UCSD-AML1 (cell line): ENCODE measurements at regions not wholly inside any gene's neighbourhood (a gene's known extent, or its start where the extent isn't known, plus 50 kb on each side); places are given as distances from the start of the nearest gene placed in this dataset.

ENCODE experiments used
- DNase-seq: peaks from one replicate; lab custom pipeline; 2025; ENCODE audit not compliant: unreplicated experiment; lab: John Stamatoyannopoulos, UW

DNA sequence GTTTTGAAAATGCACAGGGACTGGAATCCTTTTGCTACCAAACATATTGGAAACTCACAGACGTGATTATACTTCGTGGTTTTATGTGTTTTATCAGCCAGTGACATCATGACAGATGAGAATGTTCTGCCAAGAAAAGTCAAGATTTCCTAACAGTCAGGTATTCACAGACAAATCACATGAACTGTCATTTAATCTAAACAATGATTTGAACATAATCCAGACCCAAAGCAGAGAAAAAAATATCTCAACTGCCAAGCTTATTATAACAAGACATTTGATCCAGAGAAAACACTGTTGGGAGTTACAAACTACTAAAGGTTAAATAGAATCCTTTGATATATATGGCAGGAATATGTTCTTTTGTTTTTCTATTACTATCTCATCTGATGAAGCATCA is 635.9 kb upstream of the FRG1 start:
- no peak for DNase-seq

DNA sequence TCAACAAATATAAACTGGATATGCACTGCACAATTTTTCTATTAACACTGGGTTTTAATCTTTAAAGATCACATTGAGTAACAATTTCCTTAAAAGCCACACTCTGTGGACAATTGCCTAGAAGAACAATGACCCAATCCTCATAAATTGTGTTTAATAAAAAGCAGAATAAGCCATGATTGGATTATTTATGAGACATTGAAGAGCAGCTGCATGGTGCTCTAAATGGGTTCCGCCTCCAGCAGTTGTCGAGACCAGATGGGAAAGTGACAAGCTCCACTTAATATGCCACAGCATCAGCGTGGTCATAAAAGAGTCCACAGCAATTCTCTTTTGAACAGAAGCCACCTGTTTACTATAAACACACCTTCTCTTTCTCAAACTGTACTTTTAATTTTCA is 635.2 kb upstream of the FRG1 start:
- no peak for DNase-seq

DNA sequence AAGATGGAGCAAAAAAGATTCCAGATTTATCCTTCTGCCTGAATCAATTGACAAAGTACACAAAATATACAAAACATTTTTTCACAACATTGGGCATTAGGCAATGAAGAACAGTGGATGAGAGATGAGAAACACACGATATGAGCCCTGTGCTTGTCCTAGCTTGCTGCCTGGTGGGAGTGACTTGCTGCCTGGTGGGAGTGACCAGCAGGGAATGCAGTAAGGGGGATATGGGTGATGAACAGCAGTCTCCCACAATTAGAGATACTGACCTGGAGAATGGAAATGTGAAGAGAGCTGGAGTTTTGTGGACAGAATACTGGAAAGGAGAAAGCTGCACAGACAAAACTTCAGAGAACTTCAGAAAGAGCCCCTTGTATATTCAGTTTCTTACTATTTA is 629.4 kb upstream of the FRG1 start:
- no peak for DNase-seq

DNA sequence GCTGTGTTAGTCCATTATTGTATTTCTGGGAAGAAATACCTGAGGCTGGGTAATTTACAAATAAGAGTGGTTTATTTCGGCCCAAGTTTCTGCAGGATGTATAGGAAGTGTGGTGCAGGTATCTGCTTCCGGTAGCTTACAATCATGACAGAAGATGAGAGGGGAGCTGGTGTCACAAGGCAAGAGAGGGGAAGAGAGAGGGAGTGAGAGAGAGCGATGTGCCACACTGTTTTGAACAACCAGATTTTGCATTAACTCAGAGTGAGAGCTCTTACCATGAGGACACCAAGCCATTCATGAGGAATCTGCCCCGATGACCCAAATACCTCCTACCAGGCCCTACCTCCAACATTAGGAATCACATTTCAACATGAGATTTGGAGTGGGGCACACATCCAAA is 627.6 kb upstream of the FRG1 start:
- DNase-seq: no peak

DNA sequence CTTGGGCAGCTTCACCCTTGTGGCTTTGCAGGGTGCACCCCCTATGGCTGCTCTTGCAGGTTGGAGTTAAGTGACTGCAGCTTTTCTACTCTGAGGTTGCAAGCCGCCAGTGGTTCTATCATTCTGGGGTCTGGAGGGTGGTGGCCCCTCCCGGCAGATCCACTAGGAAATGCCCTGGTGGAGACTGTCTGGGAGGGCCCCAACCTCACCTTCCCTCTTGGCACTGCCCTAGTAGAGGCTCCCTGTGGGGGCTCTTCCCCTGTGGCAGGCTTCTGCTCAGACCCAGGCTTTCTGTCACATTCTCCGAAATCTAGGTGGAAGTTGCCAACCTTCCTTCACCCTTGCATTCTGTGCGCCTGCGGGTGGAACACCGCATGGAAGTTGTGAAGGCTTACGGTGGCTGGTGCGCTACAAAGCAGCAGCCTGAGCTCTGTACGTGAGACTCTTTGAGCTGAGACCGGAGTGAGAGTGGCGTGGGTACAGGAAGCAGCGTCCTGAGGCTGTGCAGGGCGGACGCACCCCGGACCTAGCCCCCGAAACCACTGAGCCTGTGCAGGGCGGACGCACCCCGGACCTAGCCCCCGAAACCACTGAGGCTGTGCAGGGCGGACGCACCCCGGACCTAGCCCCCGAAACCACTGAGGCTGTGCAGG is 626.7 kb upstream of the FRG1 start:
- DNase-seq: no peak

DNA sequence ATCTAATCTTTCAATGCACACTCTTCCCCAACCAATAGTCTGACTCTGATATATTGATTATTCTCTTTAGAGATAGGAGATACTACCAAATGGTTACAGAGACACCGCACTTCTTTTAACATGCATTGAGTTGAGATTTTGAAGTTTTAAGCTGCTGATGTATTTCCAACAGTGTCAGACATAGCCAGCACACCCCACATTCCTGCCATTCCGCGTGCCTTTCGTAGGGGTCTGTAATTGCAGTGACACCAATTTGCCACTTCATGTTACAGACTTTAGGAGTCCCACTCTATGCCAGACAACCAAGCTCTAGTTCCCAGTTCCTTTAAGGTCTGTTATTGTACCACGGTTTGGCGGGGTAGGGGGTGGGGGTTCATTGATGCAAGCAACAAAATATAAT is 618.2 kb upstream of the FRG1 start:
- no peak for DNase-seq

DNA sequence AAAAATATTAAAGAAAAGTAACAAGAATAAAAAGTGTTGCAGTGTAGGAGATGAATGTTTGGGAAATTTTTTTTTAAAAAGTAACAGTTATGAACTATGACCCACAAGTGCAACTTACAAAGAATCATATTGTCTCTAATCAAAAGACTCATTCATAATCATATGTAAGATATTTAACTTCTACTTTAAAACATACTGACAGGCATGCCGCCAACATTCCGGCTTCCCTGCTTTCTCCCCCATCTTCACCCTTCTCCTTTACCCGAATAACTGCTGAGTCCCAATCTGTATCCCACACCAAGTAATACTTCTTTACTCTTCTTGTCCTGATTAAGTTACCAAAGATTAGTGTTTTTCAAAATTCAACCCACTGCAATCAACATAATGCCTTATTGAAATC is 598.8 kb upstream of the FRG1 start:
- DNase-seq: no peak

DNA sequence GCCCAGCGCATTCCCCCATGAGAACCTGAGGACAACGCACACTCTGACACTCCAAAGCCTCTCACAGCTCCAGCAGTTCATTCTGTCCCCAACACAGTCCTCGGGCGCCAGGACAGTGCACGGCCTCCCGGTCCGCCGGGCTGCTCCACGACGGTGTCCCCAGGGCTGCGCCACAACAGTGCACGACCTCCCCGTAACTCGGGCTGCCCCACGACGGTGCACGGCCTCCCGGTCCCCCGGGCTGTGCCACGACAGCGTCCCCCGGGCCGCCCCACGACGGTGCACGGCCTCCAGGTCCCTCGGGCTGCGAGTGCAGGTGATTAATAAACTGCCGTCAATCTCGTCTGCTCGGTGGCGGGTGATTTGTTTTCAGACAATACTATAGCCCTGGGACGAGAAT is 585.1 kb upstream of the FRG1 start:
- no peak for DNase-seq

DNA sequence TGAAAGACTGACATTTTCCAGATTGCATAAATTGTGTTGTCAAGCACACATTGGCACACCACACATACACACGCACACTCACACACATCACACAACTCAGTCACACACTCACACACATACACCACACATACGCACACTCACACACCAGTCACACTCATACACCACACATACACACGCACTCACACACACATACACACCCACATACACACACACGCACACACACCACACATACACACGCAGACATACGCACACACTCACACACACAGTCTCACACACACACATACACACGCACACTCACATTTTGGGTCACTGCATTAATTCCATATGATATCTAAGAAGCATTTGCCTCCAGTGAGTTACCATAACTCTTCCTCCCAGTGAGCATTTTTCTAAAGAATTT is 578.3 kb upstream of the FRG1 start:
- DNase-seq: no peak

DNA sequence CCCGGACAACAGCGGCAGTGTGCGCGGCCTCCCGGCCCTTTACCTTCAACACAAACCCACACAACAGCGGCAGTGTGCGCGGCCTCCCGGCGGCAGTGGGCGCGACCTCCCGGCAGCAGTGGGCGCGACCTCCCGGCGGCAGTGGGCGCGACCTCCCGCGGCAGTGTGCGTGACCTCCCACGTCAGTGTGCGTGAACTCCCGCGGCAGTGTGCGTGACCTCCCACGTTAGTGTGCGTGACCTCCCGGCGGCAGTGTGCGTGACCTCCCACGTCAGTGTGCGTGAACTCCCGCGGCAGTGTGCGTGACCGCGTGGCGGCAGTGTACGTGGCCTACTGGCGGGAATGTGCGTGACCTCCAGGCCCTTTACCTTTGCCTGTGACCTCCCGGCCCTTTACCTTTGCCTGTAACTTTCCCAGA is 576.6 kb upstream of the FRG1 start:
- no peak for DNase-seq

DNA sequence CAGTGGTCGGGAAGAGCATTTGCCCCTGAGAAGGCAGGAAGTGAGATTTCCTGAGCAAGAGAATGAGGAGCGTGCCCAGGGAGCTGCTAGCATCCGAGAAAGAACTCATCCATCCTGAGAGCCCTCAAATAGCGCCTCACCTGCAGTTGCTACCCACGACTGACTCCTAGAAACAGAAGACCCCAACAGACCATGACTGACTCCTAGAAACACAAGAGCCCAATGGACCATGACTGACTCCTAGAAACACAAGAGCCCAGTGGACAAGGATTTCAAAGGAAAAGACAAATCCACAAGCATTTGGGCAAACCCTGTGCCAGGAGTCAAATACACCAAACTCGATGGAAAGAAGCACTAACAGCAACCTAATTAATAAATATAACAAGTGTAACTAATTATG is 575.2 kb upstream of the FRG1 start:
- DNase-seq: no peak

DNA sequence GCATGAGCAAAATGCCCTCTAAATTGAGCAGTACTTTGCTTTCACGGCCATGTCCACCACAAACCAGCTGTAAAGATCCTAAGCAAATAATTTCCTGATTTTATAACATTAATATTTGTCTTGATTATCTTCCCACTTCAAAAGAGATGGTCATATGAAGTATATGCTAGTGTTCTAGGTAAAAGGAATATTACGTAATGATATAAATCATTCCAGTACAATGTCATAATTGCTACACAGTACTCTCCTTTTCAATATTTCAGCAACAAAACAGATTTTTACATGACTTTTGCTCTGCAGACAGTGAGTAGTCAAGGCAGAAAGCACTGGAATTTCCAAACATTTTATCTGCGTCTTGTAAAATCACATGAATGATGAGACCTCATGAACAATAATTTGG is 572.8 kb upstream of the FRG1 start:
- DNase-seq: no peak

DNA sequence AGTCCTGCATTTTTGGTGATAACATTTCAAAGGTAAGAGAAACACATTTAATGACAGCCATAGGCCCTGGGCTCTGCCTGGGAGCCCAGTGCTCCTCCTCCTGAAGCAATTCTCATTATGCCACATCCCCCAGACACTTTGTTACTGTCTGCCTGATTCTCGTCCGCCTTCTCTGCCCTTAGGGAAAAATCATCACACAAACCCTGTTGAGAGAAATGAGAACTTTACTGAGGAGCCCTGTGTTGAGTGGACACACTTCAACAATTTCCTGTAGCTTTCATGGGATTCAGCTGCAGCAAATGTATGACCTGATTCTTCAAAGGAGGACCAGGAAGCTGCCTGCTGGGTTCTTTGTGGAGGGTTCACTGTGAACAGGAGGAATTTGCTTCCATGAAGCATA is 566.5 kb upstream of the FRG1 start:
- DNase-seq: no peak

DNA sequence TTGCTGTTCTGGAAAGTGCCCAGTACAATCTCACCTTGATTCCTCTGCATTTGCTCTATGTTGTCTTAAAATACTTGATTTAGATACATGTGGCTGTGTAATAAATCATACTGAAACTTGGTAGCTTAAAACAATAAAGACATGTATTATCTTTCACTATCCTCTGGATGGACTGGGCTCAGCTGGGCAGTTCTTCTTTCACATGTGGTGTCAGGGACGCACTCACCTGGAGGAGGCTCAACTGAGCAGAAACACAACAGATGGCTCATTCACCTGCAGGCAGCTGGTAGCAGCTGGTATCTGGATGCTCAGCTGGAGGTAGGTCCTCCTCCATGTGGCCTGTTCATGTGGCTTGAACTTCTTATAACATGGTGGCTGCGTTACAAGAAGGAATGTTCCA is 563.8 kb upstream of the FRG1 start:
- DNase-seq: no peak

DNA sequence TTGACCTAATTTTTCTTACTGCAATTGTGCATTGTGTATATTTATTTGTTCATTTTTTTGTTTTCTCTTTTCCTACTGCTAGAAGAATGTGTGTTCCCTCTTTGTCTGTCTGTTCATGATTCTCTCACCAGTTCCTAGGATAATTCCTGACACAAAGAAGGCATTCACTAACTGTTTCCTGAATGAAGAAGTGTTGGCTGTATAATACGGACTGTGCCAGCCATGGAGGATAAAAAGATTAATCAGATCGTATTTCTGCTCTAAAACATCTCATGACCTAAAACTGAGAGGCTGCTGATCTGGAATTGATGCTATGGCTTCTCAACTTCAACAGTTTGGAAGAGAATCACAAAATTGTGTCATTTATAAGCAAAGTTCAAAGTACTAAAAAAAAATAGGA is 563.1 kb upstream of the FRG1 start:
- no peak for DNase-seq

DNA sequence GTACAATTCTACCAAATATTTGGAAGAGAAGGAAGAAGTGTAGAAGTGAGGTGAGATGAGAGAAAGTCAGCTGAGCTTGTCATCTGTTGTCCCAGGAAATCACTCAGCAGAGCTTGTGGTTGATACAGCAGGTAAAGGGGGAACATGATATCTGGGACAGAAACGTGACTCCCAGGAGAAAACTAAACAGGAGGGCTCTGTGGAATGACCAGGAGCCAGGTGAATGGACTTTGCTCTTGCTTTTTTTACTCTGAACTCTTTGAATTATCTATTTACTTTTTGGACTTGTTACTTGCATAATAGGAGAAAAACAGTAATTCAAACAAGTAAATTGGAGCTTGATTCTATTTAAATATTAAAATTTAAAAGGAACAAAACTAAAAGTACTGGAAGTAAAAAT is 555.6 kb upstream of the FRG1 start:
- DNase-seq: no peak

DNA sequence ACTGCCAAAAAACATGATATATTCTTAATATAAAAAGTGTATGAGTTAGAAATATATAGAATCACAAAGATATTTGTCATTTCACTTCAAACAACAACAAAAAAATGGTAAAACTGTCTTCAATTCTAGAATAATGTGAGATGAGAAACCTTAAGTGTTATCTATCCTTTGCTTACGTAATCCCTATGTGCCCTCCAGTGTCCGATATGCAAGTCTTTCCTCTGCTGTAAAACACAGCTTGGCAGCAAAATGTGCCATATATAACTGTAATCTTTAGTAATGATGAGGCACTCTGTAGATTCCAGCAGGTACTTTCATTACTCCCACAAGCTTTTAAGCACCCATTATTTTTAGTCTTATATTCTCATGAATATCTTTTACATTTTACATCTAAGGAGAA is 555.1 kb upstream of the FRG1 start:
- no peak for DNase-seq

DNA sequence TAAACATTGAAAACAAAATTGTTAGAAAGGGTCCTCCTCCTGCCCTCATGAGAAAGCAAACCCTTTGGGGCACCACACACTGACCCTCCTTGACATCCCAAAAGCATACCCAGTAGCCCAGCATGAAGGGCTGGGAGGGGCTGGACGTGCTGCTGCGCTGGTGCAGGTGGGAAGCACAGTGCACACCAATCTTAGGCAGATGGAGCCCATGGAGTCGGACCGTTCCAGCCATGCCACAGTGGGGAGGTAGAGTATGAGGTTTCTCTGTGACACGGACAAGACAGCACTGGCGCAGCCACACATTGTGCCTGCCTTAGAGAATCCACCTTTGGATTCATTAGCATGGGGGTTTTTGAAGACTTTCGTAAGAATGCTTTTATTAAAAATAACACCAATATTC is 544.2 kb upstream of the FRG1 start:
- DNase-seq: no peak

DNA sequence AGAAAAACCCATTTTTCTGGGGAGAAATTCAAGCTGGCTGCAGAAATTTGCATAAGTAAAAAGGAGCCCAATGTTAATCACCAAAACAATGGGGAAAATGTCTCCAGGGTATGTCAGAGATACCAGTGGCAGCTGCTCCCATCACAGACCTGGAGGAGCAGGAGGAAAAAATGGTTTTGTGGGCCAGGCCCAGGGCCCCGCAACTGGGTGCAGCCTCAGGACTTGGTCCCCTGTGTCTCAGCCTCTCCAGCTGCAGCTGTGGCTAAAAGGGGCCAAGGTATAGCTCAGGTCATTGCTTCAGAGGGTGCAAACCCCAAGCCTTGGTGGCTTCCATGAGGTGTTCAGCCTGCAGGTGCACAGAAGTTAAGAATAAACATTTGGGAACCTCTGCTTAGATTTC is 536.4 kb upstream of the FRG1 start:
- DNase-seq: no peak

DNA sequence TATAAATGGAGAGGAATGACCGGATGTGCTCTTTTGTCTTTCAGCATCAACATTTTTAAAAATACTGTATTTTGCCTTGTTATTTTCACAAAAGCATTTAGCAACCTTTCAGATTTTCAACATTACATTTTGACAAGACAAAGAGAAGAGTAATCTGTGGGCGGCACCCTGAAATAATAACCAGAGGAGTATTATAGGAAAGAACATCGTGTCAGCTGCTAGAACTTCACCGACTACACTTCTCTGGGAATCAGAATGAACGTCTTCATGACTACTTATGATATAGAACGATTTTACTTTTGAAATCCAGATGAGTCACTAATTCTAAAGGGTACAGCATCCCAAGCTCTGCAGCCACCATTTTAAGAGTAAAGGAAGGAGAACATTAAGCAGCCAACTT is 531.5 kb upstream of the FRG1 start:
- DNase-seq: no peak

DNA sequence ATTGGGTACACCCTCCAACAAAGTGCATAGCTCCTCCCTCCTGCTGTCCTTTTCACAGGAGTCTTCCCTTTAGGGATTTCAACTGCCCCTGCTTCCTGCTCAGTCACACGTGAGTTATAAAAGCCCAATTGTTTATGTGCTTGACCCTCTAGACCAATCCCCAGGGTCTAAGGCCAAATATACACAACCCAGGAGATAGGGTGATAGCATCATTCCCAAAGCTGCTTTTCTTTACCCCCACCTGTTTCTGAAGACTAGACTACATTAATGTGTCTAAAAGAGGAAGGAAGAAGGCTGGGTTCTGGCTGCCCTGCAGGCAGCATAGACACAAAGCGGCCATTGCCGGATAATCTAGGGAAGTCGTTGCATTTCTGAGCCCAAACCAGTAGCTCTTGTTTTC is 526.7 kb upstream of the FRG1 start:
- no peak for DNase-seq

DNA sequence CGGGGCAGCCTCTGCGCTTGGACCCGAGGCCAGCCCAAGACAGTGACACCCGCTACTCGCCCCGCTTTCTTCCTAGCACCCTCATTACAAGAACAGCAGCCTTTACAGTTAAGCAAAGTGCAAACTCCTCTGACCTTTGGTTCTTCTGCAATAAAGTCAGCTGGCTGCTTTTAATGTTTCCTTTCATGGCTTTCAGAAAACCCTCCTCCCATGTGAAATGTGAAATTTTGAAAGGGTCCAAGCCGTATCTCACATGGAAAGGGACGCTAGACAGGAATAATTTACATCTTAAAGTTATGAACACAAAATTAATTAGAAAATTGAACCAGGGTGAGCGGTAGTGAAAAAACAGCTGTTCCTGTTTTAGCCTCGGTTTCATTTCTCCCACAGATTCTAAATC is 520.1 kb upstream of the FRG1 start:
- DNase-seq: no peak

DNA sequence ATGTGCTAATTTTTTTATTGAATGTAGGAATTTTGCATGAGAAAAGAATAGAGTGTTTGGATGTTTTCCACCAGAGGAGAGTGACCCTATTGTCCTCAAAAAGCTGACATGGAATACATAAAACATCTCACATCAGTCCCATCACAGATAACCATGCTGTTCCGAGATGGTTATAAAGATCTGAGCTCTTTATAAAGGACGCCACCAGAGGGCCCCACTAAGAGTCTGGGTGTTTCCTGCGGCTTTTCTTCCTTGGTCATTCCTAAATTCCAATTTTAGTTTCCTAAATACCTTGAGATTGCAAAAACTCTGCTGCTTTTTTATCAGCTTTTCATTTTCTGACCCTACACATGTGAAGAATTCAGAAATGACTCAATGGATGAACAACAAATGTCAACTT is 504.5 kb upstream of the FRG1 start:
- DNase-seq: no peak

DNA sequence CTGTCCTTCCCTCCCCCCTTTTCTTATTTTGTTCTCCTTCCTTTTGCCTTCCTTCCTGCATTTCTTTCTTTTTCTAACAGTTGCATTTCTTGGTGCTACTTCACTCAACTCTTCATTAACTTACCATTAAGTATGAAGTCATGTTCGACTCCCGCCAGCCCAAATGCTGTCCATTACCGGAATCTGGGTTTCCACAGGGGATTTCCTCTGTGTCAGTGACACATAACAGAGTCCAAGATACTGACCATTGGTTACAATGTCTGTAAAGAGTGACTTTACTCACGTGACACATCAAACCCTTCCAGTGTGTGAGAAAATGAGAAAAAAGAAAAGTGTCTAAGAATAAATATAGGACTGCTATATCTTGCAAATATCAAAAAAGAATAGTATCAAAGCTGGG is 500.0 kb upstream of the FRG1 start:
- no peak for DNase-seq
